ENCODE measurements at regions not wholly inside any gene's neighbourhood (a gene's known extent, or its start where the extent isn't known, plus 50 kb on each side); places are given as distances from the start of the nearest gene placed in this dataset.

DNA sequence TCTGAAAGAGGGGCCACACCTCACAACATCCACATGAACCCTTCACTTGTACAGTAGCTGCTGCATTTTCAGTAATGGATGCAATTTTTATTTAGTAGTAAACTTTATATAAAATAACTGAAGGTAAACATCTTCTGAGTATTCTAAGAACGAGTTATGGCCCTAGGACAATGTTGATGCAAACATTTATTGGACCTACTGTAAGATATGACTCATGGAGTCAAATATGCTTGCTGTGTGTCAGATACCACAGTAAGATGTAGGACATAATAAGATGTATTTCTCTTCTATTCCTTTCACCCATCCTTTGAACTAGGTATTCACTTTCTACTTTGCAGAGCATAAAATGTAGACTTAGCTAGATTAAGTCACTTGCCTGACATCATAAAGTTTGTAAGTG lies 87.6 kb downstream of the TEX13C start:
- Histone ChIP-seq H3K79me1 (ENCODE audit: low read depth, low read length) (no peaks in the 10 kb centered on the region), H2AFZ (ENCODE audit: low read length) (no peak overlapping the region), H3K23ac (ENCODE audit: low read depth, low read length, poor library complexity) (no peak overlapping the region), H3K9me3 (replicated peaks in 1 of 2; ENCODE audit: control insufficient read depth in 2 of 2, insufficient read depth in 1 of 2, low read depth in 1 of 2, low read length in 2 of 2) (no peaks in the 10 kb centered on the region), H4K8ac (ENCODE audit: low read depth, low read length) (no peak overlapping the region), H3K9ac (ENCODE audit: low read depth, low read length, poor library complexity) (no peak overlapping the region), H3K36me3 (replicated peaks in 1 of 2; ENCODE audit: control insufficient read depth in 2 of 2, insufficient read depth in 2 of 2, low read length in 2 of 2) (no peaks in the 10 kb centered on the region), H2BK15ac (ENCODE audit: low read length) (no peak overlapping the region), H2AK5ac (ENCODE audit: low read depth, low read length) (no peak overlapping the region), H3K4me1 (ENCODE audit: control insufficient read depth in 2 of 2, insufficient read depth in 1 of 2, low read depth in 1 of 2, low read length in 2 of 2) (no peaks in the 10 kb centered on the region), H3K4me2 (ENCODE audit: insufficient read depth, low read length, poor library complexity, severe bottlenecking) (no peak overlapping the region), H2BK5ac (ENCODE audit: low read length) (no peak overlapping the region), H3K18ac (ENCODE audit: low read length) (no peak overlapping the region), H3K4ac (ENCODE audit: low read length) (no peak overlapping the region), H2BK120ac (ENCODE audit: low read depth, low read length) (no peak overlapping the region), H3K27ac (replicated peaks; ENCODE audit: low read length) (no peak overlapping the region), H3K4me3 (ENCODE audit: low read length in 2 of 2) (no peak overlapping the region), H3K14ac (ENCODE audit: low read length) (no peak overlapping the region), H2BK12ac (ENCODE audit: low read length) (no peak overlapping the region), H4K91ac (ENCODE audit: low read depth, low read length, poor library complexity) (no peak overlapping the region), H3K27me3 (ENCODE audit: control insufficient read depth in 3 of 3, insufficient read depth in 3 of 3, low read depth in 1 of 3, low read length in 3 of 3) (no peaks in the 10 kb centered on the region)
- WGBS, 2 donors (ENCODE audit: extremely low coverage in 2 of 2, insufficient read length in 2 of 2, insufficient replicate concordance in 1 of 2), result no CpG with 5 or more reads among the region's 1 CpG
- no peak for DNase-seq (ENCODE audit: low spot score)

DNA sequence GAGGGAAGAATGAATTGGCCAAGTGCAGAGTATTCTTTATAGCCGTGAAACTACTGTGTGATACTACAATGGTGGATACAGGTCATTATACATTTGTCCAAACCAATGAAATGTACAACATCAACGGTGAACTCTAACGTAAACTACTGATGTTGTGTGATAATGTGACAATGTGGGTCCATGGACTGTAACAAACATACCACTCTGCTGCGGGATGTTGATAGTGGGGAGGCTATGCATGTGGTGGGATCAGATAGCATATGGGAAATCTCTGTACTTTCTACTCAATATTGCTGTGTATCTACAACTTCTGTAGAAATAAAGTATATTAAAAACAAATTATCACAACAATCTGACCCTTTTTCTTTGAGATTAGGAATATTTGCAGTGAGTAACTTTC lies 101.1 kb downstream of the TEX13C start:
- Histone ChIP-seq H4K91ac (ENCODE audit: low read depth, low read length, poor library complexity) (no peak overlapping the region), H3K27me3 (ENCODE audit: control insufficient read depth in 3 of 3, insufficient read depth in 3 of 3, low read depth in 1 of 3, low read length in 3 of 3) (no peaks in the 10 kb centered on the region), H3K18ac (ENCODE audit: low read length) (no peak overlapping the region), H3K14ac (ENCODE audit: low read length) (no peak overlapping the region), H3K4me2 (ENCODE audit: insufficient read depth, low read length, poor library complexity, severe bottlenecking) (no peak overlapping the region), H3K4me1 (ENCODE audit: control insufficient read depth in 2 of 2, insufficient read depth in 1 of 2, low read depth in 1 of 2, low read length in 2 of 2) (no peaks in the 10 kb centered on the region), H3K36me3 (replicated peaks in 1 of 2; ENCODE audit: control insufficient read depth in 2 of 2, insufficient read depth in 2 of 2, low read length in 2 of 2) (no peaks in the 10 kb centered on the region), H2AFZ (ENCODE audit: low read length) (no peak overlapping the region), H3K9me3 (replicated peaks in 1 of 2; ENCODE audit: control insufficient read depth in 2 of 2, insufficient read depth in 1 of 2, low read depth in 1 of 2, low read length in 2 of 2) (no peaks in the 10 kb centered on the region), H3K4ac (ENCODE audit: low read length) (no peak overlapping the region), H3K79me1 (ENCODE audit: low read depth, low read length) (no peaks in the 10 kb centered on the region), H3K9ac (ENCODE audit: low read depth, low read length, poor library complexity) (no peak overlapping the region), H4K8ac (ENCODE audit: low read depth, low read length) (no peak overlapping the region), H3K23ac (ENCODE audit: low read depth, low read length, poor library complexity) (no peak overlapping the region), H2AK5ac (ENCODE audit: low read depth, low read length) (no peak overlapping the region), H2BK12ac (ENCODE audit: low read length) (no peak overlapping the region), H2BK120ac (ENCODE audit: low read depth, low read length) (no peak overlapping the region), H2BK15ac (ENCODE audit: low read length) (no peak overlapping the region), H3K4me3 (ENCODE audit: low read length in 2 of 2) (no peak overlapping the region), H3K27ac (replicated peaks; ENCODE audit: low read length) (no peak overlapping the region), H2BK5ac (ENCODE audit: low read length) (no peak overlapping the region)
- WGBS, 2 donors (ENCODE audit: extremely low coverage in 2 of 2, insufficient read length in 2 of 2, insufficient replicate concordance in 1 of 2), result no CpG with 5 or more reads among the region's 4 CpGs
- no peak for DNase-seq (ENCODE audit: low spot score)

DNA sequence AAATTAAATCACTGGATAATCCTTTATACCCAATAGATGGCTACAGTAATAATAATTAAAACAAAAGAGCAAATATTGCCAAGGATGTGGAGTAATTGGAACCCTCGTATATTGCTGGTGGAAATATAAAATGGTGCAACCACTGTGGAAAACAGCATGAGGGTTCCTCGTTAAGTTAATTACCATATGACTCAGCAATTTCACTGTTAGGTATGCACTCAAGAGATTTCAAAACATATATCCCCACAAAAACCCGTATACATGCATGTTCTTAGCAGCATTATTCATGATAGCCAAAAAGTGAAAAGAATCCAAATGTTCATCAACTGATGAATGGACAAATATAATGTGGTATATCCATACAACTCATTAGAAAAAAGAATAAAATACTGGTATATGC lies 103.3 kb downstream of the TEX13C start:
- H2BK12ac ChIP-seq (ENCODE audit: low read length), result no peak overlapping the region
- no peak for DNase-seq (ENCODE audit: low spot score)
- no peaks in the 10 kb centered on the region for H3K4me1 ChIP-seq (ENCODE audit: control insufficient read depth in 2 of 2, insufficient read depth in 1 of 2, low read depth in 1 of 2, low read length in 2 of 2)
- no peaks in the 10 kb centered on the region for H3K9me3 ChIP-seq (replicated peaks in 1 of 2; ENCODE audit: control insufficient read depth in 2 of 2, insufficient read depth in 1 of 2, low read depth in 1 of 2, low read length in 2 of 2)
- H2AK5ac ChIP-seq (ENCODE audit: low read depth, low read length), result no peak overlapping the region
- no peak overlapping the region for H4K91ac ChIP-seq (ENCODE audit: low read depth, low read length, poor library complexity)
- no CpG with 5 or more reads among the region's 3 CpGs for WGBS, 2 donors (ENCODE audit: extremely low coverage in 2 of 2, insufficient read length in 2 of 2, insufficient replicate concordance in 1 of 2)
- H3K79me1 ChIP-seq (ENCODE audit: low read depth, low read length), result no peaks in the 10 kb centered on the region
- no peak overlapping the region for H2BK5ac ChIP-seq (ENCODE audit: low read length)
- H3K18ac ChIP-seq (ENCODE audit: low read length), result no peak overlapping the region
- H3K23ac ChIP-seq (ENCODE audit: low read depth, low read length, poor library complexity), result no peak overlapping the region
- no peaks in the 10 kb centered on the region for H3K27me3 ChIP-seq (ENCODE audit: control insufficient read depth in 3 of 3, insufficient read depth in 3 of 3, low read depth in 1 of 3, low read length in 3 of 3)
- no peak overlapping the region for H4K8ac ChIP-seq (ENCODE audit: low read depth, low read length)
- H3K9ac ChIP-seq (ENCODE audit: low read depth, low read length, poor library complexity), result no peak overlapping the region
- H2AFZ ChIP-seq (ENCODE audit: low read length), result no peak overlapping the region
- no peak overlapping the region for H2BK15ac ChIP-seq (ENCODE audit: low read length)
- H3K14ac ChIP-seq (ENCODE audit: low read length), result no peak overlapping the region
- H2BK120ac ChIP-seq (ENCODE audit: low read depth, low read length), result no peak overlapping the region
- H3K27ac ChIP-seq (replicated peaks; ENCODE audit: low read length), result no peak overlapping the region
- no peak overlapping the region for H3K4me3 ChIP-seq (ENCODE audit: low read length in 2 of 2)
- H3K4me2 ChIP-seq (ENCODE audit: insufficient read depth, low read length, poor library complexity, severe bottlenecking), result no peak overlapping the region
- H3K4ac ChIP-seq (ENCODE audit: low read length), result no peak overlapping the region
- H3K36me3 ChIP-seq (replicated peaks in 1 of 2; ENCODE audit: control insufficient read depth in 2 of 2, insufficient read depth in 2 of 2, low read length in 2 of 2), result no peaks in the 10 kb centered on the region

DNA sequence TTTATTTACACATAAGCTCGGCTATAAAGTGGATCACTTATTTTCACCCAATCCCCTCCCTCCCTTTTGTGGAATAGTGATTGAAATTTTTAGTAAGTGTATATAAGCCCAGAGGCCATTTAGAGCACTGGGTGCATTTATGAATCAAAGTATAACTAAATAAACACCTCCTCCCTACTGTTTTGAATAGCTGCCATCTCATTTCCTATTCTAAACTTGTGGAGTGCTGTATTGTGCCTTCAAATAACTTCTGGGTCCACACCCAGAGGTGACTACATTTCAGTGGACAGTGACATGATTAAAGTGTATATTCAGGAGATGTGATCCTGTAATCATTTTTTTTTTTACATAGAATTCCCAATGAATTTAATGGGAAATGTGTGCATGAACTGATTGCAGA lies 104.9 kb downstream of the TEX13C start:
- no peak overlapping the region for H2AFZ ChIP-seq (ENCODE audit: low read length)
- H4K91ac ChIP-seq (ENCODE audit: low read depth, low read length, poor library complexity), result no peak overlapping the region
- no peaks in the 10 kb centered on the region for H3K27me3 ChIP-seq (ENCODE audit: control insufficient read depth in 3 of 3, insufficient read depth in 3 of 3, low read depth in 1 of 3, low read length in 3 of 3)
- no peak overlapping the region for H3K18ac ChIP-seq (ENCODE audit: low read length)
- H2BK12ac ChIP-seq (ENCODE audit: low read length), result no peak overlapping the region
- H2BK5ac ChIP-seq (ENCODE audit: low read length), result no peak overlapping the region
- H3K4me2 ChIP-seq (ENCODE audit: insufficient read depth, low read length, poor library complexity, severe bottlenecking), result no peak overlapping the region
- no peak overlapping the region for H4K8ac ChIP-seq (ENCODE audit: low read depth, low read length)
- no peak overlapping the region for H3K27ac ChIP-seq (replicated peaks; ENCODE audit: low read length)
- H3K14ac ChIP-seq (ENCODE audit: low read length), result no peak overlapping the region
- no peaks in the 10 kb centered on the region for H3K36me3 ChIP-seq (replicated peaks in 1 of 2; ENCODE audit: control insufficient read depth in 2 of 2, insufficient read depth in 2 of 2, low read length in 2 of 2)
- no peak overlapping the region for H2BK15ac ChIP-seq (ENCODE audit: low read length)
- no peak overlapping the region for H2BK120ac ChIP-seq (ENCODE audit: low read depth, low read length)
- no peak overlapping the region for H3K4me3 ChIP-seq (ENCODE audit: low read length in 2 of 2)
- DNase-seq (ENCODE audit: low spot score), result no peak
- no peak overlapping the region for H2AK5ac ChIP-seq (ENCODE audit: low read depth, low read length)
- no peaks in the 10 kb centered on the region for H3K9me3 ChIP-seq (replicated peaks in 1 of 2; ENCODE audit: control insufficient read depth in 2 of 2, insufficient read depth in 1 of 2, low read depth in 1 of 2, low read length in 2 of 2)
- no CpG with 5 or more reads among the region's 1 CpG for WGBS, 2 donors (ENCODE audit: extremely low coverage in 2 of 2, insufficient read length in 2 of 2, insufficient replicate concordance in 1 of 2)
- H3K4me1 ChIP-seq (ENCODE audit: control insufficient read depth in 2 of 2, insufficient read depth in 1 of 2, low read depth in 1 of 2, low read length in 2 of 2), result no peaks in the 10 kb centered on the region
- no peak overlapping the region for H3K23ac ChIP-seq (ENCODE audit: low read depth, low read length, poor library complexity)
- no peak overlapping the region for H3K9ac ChIP-seq (ENCODE audit: low read depth, low read length, poor library complexity)
- no peak overlapping the region for H3K4ac ChIP-seq (ENCODE audit: low read length)
- H3K79me1 ChIP-seq (ENCODE audit: low read depth, low read length), result no peaks in the 10 kb centered on the region
